HepG2 (cell line): ENCODE measurements at regions not wholly inside any gene's neighbourhood (a gene's known extent, or its start where the extent isn't known, plus 50 kb on each side); places are given as distances from the start of the nearest gene placed in this dataset.
A peak's percentile ranks its signal among the peaks of the same experiment; 100 is the strongest.

Experiments
- ARID5B ChIP-seq: IDR thresholded peaks from 2 replicates; pipeline ENCODE4 v1.4.0; 2020; ENCODE audit warnings: mild to moderate bottlenecking, missing genetic modification reagents
- DDIT3 ChIP-seq: sonication (generic); formaldehyde crosslinking; IDR thresholded peaks from 2 replicates; pipeline ENCODE4 v1.4.0; 2020; ENCODE audit warnings: mild to moderate bottlenecking, missing genetic modification reagents
- KDM6A ChIP-seq: IDR thresholded peaks from 2 replicates; pipeline ENCODE4 v1.6.1; 2016; ENCODE audit warnings: low read depth
- NCOA1 ChIP-seq: sonication (generic); formaldehyde crosslinking; IDR thresholded peaks from 2 replicates; pipeline ENCODE4 v1.9.0; 2021; ENCODE audit warnings: missing genetic modification reagents
- RAD51 ChIP-seq: fragments of 450-650 bp; IDR thresholded peaks from 2 replicates; pipeline ENCODE4 v1.6.1; 2016; ENCODE audit warnings: borderline replicate concordance
- SAP130 ChIP-seq: IDR thresholded peaks from 2 replicates; pipeline ENCODE4 v1.6.1; 2016; ENCODE audit warnings: low read depth
- SOX6 ChIP-seq, 2 experiments: fragments of 450-650 bp in 1 of 2; sonication (generic) in 1 of 2; formaldehyde crosslinking in 1 of 2; IDR thresholded peaks; 2 replicates each; pipeline versions ENCODE4 v1.4.0 to v1.6.1; 2017 to 2020; ENCODE audit warnings: antibody characterized with exemption in 1 of 2, mild to moderate bottlenecking in 1 of 2, missing genetic modification reagents in 1 of 2
- TERF1 ChIP-seq: sonication (generic); formaldehyde crosslinking; IDR thresholded peaks from 2 replicates; pipeline ENCODE4 v1.8.0; 2022; ENCODE audit warnings: mild to moderate bottlenecking, missing genetic modification reagents, moderate library complexity
- TOE1 ChIP-seq: sonication (generic); formaldehyde crosslinking; IDR thresholded peaks from 2 replicates; pipeline ENCODE4 v1.4.0; 2020; ENCODE audit warnings: mild to moderate bottlenecking, missing genetic modification reagents
- ZFP62 ChIP-seq: sonication (generic); formaldehyde crosslinking; IDR thresholded peaks from 2 replicates; pipeline ENCODE4 v1.4.0; 2020; ENCODE audit warnings: missing genetic modification reagents
- ZNF337 ChIP-seq: sonication (generic); formaldehyde crosslinking; IDR thresholded peaks from 2 replicates; pipeline ENCODE4 v1.5.1; 2020; ENCODE audit warnings: missing genetic modification reagents, low read depth, mild to moderate bottlenecking, borderline replicate concordance
- ZNF367 ChIP-seq: sonication (generic); formaldehyde crosslinking; IDR thresholded peaks from 2 replicates; pipeline ENCODE4 v1.4.0; 2020; ENCODE audit warnings: missing genetic modification reagents, borderline replicate concordance
- ZNF503 ChIP-seq: sonication (generic); formaldehyde crosslinking; IDR thresholded peaks from 2 replicates; pipeline ENCODE4 v1.4.0; 2020; ENCODE audit warnings: missing genetic modification reagents
- ZNF512B ChIP-seq: sonication (generic); formaldehyde crosslinking; IDR thresholded peaks from 2 replicates; pipeline ENCODE4 v1.5.1; 2020; ENCODE audit warnings: missing genetic modification reagents, mild to moderate bottlenecking, borderline replicate concordance
- ZNF513 ChIP-seq: sonication (generic); formaldehyde crosslinking; conservative IDR thresholded peaks from 2 replicates; pipeline ENCODE4 v1.5.0; 2020; ENCODE audit warnings: missing genetic modification reagents
- ZNF672 ChIP-seq: sonication (generic); formaldehyde crosslinking; IDR thresholded peaks from 2 replicates; pipeline ENCODE4 v1.8.1; 2022; ENCODE audit warnings: missing genetic modification reagents

GRCh38 chr20:53738945-53739798 is 145.5 kb upstream of the ZNF217 start (continued):
- TF ChIP-seq ARID5B (no peak), TOE1 (CRISPR knock-in tag) (0 out of 2 replicates have a peak, but pooled peaks have one; percentile 36), ZNF367 (CRISPR knock-in tag) (no peak), NCOA1 (0 out of 2 replicates have a peak, but pooled peaks have one; percentile 23), ZNF513 (no peak), SOX6 (IDR thresholded peaks at IDR 0.05) (no peak), SOX6 (CRISPR knock-in tag; IDR thresholded peaks at IDR 0.05) (0 out of 2 replicates have a peak, but pooled peaks have one; percentile 4), ZNF503 (CRISPR knock-in tag) (0 out of 2 replicates have a peak, but pooled peaks have one; percentile 21), SAP130 (peak; percentile 7; the same call in 1 of the 2 replicates), ZFP62 (CRISPR knock-in tag) (peak; percentile 33; the same call in 1 of the 2 replicates), ZNF672 (CRISPR knock-in tag) (no peak), RAD51 (no peak), TERF1 (CRISPR knock-in tag) (no peak), DDIT3 (CRISPR knock-in tag) (0 out of 2 replicates have a peak, but pooled peaks have one; percentile 6), KDM6A (no peak), ZNF512B (CRISPR knock-in tag) (peak; percentile 81; the same call in 1 of the 2 replicates), ZNF337 (CRISPR knock-in tag) (0 out of 2 replicates have a peak, but pooled peaks have one; percentile 50)
